Mesenteric fat pad (tissue), 1 donor: ENCODE measurements at regions not wholly inside any gene's neighbourhood (a gene's known extent, or its start where the extent isn't known, plus 50 kb on each side); places are given as distances from the start of the nearest gene placed in this dataset.

Experiments used
- DNase-seq: peaks from one replicate; pipeline ENCODE4 v3.0.0-alpha.2; 2020; ENCODE audit warnings: low spot score
- donor health status: DM: yes; HTN: yes; CAD: no.

- no peak for DNase-seq
These were observed 71.1 kb upstream of the NEURL1B start for GRCh38 chr5:172569861-172570558.

DNA sequence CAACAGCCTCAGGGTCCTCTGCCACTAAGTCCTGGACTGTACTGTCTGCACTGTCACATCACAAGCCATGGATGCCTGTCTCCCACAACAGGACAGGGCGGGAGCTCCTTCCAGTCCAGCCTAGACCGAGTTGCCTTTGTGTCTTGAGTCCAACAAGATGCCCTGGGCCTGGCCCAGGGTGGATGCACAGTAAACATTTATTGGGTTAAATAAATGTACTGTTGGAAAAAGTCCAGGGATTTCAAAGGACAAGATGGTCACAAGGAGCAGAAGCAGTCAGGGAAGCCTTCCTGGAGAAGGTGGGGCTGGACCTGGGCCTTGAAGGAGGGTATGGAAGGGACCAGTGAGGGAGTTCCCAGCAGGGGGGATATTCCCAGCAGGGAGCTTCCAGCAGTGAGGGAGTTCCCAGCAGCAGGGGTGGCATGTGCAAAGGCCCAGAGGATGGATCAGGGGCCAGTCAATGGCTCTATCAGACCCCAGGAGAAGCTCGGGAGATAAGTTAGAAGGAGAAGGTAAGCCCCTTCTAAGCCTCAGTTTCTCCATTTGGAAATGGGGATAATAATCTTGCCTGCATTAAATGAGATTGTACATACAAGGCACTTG, 72.7 kb upstream of the NEURL1B start:
- no peak for DNase-seq

- DNase-seq = no peak
These were observed 73.2 kb upstream of the NEURL1B start for GRCh38 chr5:172567843-172568242.

GRCh38 chr5:172567294-172567693, 73.8 kb upstream of the NEURL1B start:
- no peak for DNase-seq

- no peak for DNase-seq
These were observed 75.0 kb upstream of the NEURL1B start for GRCh38 chr5:172565931-172566665.

DNA sequence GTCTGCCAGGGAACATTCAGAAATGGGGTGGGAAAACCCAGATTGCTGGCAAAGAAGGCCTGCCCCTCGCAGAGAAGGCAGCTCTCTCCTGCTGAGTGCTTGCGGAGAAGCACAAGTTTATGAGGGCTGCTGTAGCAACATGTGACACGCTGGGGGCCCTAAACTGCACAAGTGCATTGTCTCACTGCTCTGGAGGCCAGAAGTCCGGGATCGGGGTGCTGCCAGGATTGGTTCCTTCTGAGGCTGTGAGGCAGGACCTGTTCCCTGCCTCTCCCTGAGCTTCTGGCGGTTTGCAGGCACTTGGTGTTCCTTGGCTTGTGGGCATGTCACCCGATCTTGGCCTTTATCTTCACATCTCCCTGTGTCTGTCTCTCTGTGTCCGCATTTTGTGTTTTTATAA, 75.6 kb upstream of the NEURL1B start:
- no peak for DNase-seq

- no peak for DNase-seq
These were observed 76.2 kb upstream of the NEURL1B start for GRCh38 chr5:172564883-172565282.

GRCh38 chr5:172564188-172564587, 76.9 kb upstream of the NEURL1B start:
- DNase-seq = no peak

DNA sequence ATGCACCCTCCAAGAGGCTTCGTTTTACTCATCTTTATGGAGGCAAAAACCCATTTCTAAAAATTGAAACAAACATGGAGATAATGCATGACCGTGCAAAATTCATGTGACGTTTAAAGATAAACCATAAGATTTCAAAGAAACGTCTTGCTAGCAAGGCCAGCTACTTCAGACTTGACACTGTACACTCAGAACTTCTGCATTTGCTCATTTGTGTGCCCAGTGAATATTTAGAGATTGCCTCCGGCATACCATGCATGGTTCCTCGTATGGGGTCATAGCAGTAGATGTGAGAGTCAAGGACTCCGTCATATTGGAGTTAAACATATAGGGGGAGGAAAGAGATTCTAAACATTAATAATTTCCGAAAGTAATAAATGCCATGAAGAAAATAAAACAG, 78.6 kb upstream of the NEURL1B start:
- no peak for DNase-seq

DNA sequence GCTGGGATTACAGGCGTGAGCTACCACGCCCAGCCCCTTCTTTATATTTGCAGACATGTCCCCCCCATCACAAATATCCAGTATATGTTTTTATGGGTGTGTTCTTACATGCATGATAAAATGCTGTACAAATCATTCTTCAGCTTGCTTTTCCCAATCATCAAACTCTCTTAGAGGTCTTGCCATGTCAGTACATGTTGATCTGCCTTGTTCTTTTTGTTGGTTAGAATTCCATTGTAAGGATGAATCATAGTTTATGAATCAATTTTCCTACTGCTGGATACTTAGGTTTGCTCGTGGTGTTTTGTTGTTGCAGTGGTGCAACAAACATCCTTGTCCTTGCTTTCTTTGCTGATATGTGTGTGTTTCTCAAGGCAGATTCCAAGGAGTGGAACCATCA, 79.9 kb upstream of the NEURL1B start:
- DNase-seq = no peak

GRCh38 chr5:172559004-172559932, 81.8 kb upstream of the NEURL1B start:
- no peak for DNase-seq

DNA sequence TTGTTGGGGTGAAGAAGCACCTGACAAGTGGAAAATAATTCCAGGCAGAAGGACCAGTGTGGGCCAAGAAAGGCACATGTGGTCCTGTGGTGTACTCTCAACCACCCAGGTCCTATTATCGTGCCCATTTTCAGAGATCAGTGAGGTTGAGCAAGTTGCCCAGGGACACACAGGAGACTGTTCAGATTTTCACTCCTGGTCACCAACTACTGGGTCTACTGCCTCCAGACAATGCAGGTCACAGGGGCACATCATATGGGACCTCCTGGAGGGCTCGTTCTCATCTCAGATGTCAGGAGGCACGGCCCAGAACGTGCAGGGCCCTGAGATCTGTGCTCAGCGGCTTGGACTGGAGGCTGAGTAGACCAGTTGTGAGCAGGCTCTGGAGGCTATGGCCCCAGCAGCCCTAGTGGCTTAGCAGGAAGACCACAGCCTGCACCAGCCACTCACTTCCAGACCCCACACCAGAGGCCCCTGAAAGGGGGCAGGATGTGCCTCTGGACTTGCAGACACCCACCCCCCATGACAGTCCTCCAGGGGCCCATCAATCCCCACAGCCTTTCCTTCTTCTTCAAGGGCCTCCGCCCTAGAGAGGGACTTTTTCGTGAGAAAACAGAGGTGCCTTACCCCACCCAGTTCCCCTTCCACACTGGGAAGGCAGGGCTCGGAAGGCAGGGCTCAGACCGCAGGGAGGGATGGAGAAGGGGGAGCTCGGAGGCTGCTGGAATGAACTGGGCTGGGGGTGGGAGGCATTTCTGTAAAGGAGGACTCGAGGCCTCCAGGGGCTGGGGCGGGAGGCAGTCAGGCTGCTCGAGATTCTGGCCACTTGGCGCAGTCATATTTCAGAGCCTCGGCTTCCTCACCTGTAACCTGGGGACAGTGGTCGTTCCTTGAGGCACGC, 82.7 kb upstream of the NEURL1B start:
- DNase-seq = no peak

DNA sequence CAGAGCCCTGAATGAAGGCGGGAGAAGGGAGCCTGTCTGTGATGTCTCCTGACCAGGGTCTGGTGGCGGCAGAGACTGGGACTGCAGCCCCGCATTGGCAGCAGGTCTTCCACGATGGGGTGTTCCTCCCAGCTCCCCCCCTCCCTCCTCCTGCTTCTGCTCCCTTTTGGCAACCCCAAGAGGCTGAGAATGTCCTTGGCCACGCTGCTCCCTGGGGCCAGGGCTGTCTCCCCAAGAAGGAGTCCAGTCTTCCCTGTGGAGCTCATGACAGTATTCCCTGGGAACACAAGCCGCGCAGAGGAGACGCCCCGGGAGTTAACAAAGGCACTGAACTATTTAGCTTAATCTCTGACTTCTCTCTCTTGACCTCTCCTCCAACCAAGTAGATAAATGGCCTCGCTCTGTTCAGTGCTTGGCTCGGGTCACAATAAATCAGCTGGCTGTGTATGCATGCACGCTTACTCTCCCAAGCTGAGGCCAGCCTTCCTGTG, 84.0 kb upstream of the NEURL1B start:
- DNase-seq = no peak

- no peak for DNase-seq
These were observed 84.8 kb upstream of the NEURL1B start for GRCh38 chr5:172556262-172556661.

DNA sequence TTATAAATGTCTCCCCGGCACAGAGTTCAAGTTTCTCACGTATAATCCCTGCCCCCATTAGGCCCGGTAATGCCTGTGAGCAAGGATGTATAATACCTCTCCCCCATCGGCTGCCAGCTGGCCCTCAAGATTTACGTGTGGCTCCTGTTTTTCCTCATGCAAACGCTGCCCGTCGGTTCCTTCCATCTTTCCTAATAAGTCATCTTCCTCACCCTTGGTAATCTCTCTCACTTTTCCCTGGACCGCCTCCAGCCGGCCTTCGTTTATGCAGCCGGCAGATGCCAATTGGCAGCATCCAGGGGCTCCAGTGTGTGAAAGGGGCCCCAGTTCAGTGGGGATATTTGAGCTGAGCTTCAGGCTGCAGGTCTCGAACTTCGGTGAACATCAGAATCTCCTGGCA, 86.5 kb upstream of the NEURL1B start:
- DNase-seq = no peak

- DNase-seq = no peak
These were observed 87.2 kb upstream of the NEURL1B start for GRCh38 chr5:172553903-172554302.

GRCh38 chr5:172553167-172553566, 87.9 kb upstream of the NEURL1B start:
- no peak for DNase-seq

GRCh38 chr5:172550996-172551395, 90.1 kb upstream of the NEURL1B start:
- DNase-seq = no peak

GRCh38 chr5:172550096-172550765, 90.8 kb upstream of the NEURL1B start:
- DNase-seq = no peak

- no peak for DNase-seq
These were observed 91.4 kb upstream of the NEURL1B start for GRCh38 chr5:172549696-172550095.
